22Rv1 (cell line): ENCODE measurements at regions not wholly inside any gene's neighbourhood (a gene's known extent, or its start where the extent isn't known, plus 50 kb on each side); places are given as distances from the start of the nearest gene placed in this dataset.
"Not testable (repeated sequence)": the region's sequence is repeated elsewhere in the genome, so short reads cannot be mapped to it uniquely, and the experiment has no call there.

Experiments used
- CTCF ChIP-seq: fragments of 450-650 bp; IDR thresholded peaks from 2 replicates; pipeline ENCODE4 v1.5.1; 2017; ENCODE audit warnings: mild to moderate bottlenecking
- ZFX ChIP-seq: fragments of 450-650 bp; IDR thresholded peaks from 2 replicates; pipeline ENCODE4 v1.6.1; 2017; ENCODE audit warnings: antibody characterized with exemption, borderline replicate concordance

GRCh38 chrX:63198693-63199092 lies 152.4 kb downstream of the SPIN4 start:
- not testable (repeated sequence) for TF ChIP-seq CTCF, ZFX
